ENCODE measurements at regions not wholly inside any gene's neighbourhood (a gene's known extent, or its start where the extent isn't known, plus 50 kb on each side); places are given as distances from the start of the nearest gene placed in this dataset.

- DNase-seq, result no peak
Measured at GRCh38 chr2:145184741-145185651, 665.1 kb upstream of the ZEB2 start.

- DNase-seq, result no peak
Measured at GRCh38 chr2:145169285-145169684, 649.4 kb upstream of the ZEB2 start.

DNA sequence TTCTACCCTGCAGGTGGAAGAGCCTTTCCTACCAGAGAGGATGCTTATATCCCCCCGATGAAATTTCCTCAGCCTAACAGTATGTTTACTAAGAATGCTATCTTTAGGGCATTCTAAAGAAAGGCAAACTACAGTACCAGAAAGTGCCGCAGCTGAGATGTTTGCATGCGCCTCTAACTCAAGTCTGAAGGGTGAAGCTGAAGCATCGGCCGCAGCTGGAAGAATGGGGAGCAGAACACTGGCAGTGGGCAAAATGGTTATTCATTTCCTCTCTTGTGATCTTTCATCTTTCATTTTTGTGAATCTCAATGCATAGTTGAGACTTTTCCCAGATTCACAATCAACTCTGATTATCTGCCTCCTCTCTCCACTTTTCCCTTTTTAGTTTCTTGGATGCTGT is 648.2 kb upstream of the ZEB2 start:
- no peak for DNase-seq

DNA sequence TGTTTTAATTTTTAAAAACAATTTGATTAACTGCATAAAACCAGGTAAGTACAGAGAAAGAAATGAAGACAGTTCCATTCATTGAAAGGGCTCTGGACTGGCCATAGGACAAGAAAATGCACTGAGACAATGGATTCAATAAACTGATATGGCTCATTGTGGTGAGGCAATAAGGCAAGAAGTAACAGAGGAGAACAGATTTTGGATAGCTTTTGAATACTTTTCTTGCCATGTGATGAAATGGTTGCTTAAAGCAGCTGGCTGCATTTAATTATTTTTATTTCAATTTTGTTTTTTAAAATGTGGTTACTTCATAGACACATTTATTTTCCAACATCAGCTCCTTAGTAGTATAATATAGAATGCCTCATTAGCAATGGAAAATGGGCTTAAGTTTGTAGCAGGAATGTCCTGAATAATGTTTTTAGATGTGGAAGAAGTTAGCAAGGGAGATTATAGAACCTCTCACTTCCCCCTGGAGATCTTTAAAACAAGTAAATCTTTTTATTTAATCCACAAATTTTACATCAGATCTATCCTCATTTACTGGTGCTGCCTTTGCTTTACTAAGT is 646.9 kb upstream of the ZEB2 start:
- DNase-seq, result no peak

DNA sequence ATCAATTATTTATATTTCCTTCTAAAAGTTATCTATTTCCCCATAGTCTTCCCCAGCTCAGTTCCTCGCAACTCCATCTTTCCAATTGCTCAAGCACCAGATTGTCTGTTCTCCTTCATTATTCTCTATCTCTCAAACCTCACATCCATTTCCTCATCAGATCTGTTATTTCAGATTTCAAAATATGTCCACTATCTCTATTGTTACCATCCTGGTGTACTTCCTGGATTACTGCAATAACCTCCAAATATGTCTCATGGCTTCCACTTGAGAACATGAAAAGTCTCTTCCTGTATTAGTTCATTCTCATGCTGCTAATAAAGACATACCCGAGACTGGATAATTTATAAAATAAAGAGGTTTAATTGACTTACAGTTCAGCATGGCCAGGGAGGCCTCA is 641.7 kb upstream of the ZEB2 start:
- no peak for DNase-seq

- DNase-seq, result no peak
Measured at GRCh38 chr2:145160855-145161254, 640.9 kb upstream of the ZEB2 start.

GRCh38 chr2:145159676-145160075 is 639.8 kb upstream of the ZEB2 start:
- no peak for DNase-seq

DNA sequence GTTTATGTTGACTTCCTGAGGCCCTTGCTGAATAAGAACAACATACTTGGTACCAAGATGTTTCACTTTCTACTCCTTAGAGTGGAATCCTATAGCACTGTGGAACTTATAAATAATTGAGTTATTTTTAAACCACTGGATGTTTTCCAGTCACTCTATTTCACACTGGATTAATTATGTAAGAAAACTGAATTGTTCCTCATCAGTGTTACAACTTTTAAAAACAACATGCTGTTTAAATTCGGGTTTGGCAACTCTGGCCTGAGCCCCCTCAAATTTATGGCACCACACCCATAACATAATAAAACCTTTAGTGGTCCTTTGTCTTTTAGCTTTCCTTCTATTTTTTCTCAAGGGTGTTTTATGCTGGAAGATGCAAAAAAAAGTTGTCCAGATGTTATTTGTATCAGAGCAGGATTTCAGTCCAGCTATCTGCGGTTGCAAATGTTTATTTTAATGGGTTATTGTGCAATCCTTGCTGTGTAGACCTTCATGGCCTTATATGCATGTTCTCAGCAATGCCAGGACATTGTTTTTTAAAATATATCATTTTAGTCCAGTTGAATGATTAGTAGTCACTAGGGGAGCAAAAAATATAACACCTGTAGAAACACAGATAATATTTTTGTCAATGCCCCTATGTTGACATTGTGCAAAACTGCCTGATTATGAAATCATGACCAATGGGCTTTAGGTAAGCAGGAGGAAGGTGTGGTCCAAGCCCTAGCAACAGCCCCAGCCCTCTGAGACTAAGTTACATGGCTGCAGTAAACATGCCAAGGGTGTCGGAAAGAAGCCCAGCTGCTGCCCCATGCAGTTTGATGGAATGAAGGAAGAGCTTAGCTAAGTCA is 638.0 kb upstream of the ZEB2 start:
- peak; percentile 25 for DNase-seq

GRCh38 chr2:145157036-145157675 is 637.2 kb upstream of the ZEB2 start:
- DNase-seq, result peak; percentile 8

DNA sequence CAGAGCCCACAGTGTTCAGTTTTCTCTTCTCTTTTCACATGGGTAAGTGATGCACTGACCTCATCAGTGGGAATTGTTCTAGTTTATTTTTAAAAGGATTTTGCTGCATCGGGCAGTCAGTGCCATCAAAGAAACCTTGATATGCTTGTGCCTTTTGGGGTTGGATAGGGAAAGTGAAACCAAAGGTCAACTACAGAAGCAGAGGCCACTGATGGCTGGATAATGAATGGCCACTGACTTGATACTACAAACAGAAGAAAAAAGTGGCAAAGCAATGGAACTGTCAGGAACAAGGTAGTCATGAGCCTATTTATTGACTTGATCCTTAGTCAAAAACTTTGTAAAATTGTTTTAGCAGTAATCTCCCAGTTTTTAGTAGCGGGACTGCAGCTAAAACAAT is 636.3 kb upstream of the ZEB2 start:
- DNase-seq, result no peak

- no peak for DNase-seq
Measured at GRCh38 chr2:145155196-145155595, 635.3 kb upstream of the ZEB2 start.

DNA sequence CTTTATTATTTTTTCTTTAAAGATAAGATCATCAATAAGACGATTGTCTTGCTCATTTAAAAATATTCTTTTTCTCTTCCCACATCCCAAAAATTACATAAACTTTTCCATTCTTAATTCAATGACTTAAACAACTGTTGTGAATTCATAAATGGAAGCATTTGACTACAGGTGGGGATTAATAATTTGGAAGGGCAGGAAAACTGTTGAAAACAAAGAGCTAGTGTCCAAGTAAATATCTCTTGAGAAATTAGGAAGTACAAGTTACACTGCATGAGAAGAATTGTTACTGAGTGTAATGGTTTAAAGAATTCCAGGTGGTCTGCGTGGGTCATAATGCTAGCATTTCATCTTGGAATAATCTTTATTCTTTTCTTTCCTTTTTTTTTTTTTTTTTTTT is 634.8 kb upstream of the ZEB2 start:
- no peak for DNase-seq

GRCh38 chr2:145146691-145147090 is 626.8 kb upstream of the ZEB2 start:
- DNase-seq, result no peak

DNA sequence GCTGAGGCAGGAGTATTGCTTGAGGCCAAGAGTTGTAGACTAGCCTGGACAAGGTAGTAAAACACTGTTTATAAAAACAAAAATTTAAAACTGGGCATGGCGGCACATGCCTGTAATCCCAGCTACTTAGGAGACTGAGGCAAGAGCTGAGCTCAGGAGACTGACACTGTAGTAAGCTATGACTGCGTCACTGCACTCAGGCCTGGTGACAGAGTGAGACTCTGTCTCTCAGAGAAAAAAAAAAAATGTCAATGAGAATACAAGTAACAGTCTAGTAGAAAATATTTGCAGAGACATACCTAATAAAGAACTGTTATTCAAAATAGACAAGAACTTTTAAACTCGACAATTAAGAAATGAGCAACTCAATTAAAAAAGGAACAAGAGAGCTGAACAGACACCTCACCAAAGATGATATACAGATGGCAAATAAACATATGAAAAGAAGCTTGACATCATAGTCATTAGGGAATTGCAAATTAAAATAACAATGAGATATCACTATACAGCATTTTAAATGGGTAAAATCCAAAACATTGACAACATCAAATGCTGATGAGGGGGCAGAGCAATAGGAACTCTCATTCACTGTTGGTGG is 624.3 kb upstream of the ZEB2 start:
- no peak for DNase-seq

DNA sequence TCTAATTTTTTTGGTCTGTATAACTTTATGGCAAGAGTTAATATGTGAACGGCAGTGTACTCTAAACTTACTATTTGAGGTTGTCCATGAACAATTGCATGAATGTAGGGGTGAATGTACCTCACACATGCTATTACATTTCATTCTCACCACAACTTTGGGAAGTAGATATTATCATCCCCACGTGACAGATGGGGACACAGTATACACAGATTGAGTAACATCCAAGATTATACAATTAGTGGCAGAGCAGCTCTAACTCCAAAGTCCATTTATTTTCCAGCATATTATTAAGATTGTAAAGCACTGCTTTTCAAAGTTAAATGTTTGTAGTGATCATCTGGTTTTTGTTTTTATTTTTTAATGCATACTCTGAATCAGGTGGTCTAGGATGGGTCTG is 622.1 kb upstream of the ZEB2 start:
- DNase-seq, result peak; percentile 22

DNA sequence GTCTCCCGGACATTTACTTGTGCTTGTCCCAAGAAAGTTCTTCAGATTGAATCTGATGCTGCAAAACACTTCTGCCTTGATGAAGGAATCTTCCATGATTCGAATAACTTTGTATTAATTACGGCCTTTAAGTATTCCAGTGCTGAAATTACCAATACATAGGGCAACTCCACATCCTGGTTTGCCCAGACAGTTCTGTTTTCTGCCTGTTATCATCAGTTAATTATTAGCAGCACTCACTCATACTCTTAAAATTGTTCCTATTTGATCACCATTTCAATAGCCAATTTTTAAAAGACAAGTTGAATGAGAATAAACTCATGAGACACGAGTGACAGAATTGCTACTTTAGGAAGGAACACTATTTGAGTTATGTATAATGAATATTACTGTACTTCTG is 620.7 kb upstream of the ZEB2 start:
- no peak for DNase-seq

GRCh38 chr2:145138626-145139025 is 618.7 kb upstream of the ZEB2 start:
- DNase-seq, result no peak

GRCh38 chr2:145137901-145138300 is 618.0 kb upstream of the ZEB2 start:
- no peak for DNase-seq

- no peak for DNase-seq
Measured at GRCh38 chr2:145137211-145137610, 617.3 kb upstream of the ZEB2 start.

- no peak for DNase-seq
Measured at GRCh38 chr2:145136702-145137101, 616.8 kb upstream of the ZEB2 start.

- no peak for DNase-seq
Measured at GRCh38 chr2:145126146-145126545, 606.2 kb upstream of the ZEB2 start.

DNA sequence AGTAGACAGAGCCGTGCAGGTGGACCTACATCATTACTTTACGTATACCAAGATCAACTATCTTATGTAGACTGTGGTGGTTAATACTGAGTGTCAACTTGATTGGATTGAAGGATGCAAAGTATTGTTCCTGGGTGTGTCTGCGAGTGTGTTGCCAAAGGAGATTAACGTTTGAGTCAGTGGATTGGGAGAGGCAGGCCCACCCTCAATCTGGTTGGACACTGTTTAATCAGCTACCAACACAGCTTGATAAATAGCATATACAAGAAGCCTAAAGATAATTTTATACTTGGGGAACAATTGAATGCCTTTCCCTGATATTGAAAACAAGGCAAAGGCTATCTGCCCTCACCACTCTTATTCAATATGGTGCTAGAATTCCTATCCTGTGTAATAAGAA is 604.2 kb upstream of the ZEB2 start:
- no peak for DNase-seq

GRCh38 chr2:145123606-145124005 is 603.7 kb upstream of the ZEB2 start:
- DNase-seq, result no peak

Measured in NCI-H82 (cell line).